Suprapubic skin (tissue), 4 donors: ENCODE measurements at regions not wholly inside any gene's neighbourhood (a gene's known extent, or its start where the extent isn't known, plus 50 kb on each side); places are given as distances from the start of the nearest gene placed in this dataset.

Source experiments
- CTCF ChIP-seq, 2 donors: fragments of 200-600 bp in 1 of 2; fragments of 450-650 bp in 1 of 2; sonication (generic) in 1 of 2; IDR thresholded peaks; one replicate each; pipeline ENCODE4 v1.5.1; 2016 to 2019; ENCODE audit warnings: antibody characterized with exemption in 2 of 2, mild to moderate bottlenecking in 1 of 2, moderate library complexity in 1 of 2
- POLR2A ChIP-seq, 2 donors: fragments of 450-650 bp; IDR thresholded peaks; one replicate each; pipeline ENCODE4 v1.6.1; 2017; ENCODE audit warnings: antibody characterized with exemption in 2 of 2, mild to moderate bottlenecking in 2 of 2, moderate library complexity in 2 of 2
- POLR2AphosphoS5 ChIP-seq, 3 donors: sonication (generic); formaldehyde crosslinking; IDR thresholded peaks; one replicate each; pipeline ENCODE4 v1.6.1; 2017; ENCODE audit warnings: antibody characterized with exemption in 3 of 3

- TF ChIP-seq CTCF (IDR thresholded peaks at IDR 0.05) (no peak), POLR2AphosphoS5 (IDR thresholded peaks at IDR 0.05) (no peak), POLR2A (IDR thresholded peaks at IDR 0.05) (no peak)
These were observed 670.2 kb upstream of the ALCAM start for GRCh38 chr3:104696470-104696869.
